Effector memory CD8-positive, alpha-beta T cell (primary cell): ENCODE measurements at regions not wholly inside any gene's neighbourhood (a gene's known extent, or its start where the extent isn't known, plus 50 kb on each side); places are given as distances from the start of the nearest gene placed in this dataset.
"Not testable (repeated sequence)": the region's sequence is repeated elsewhere in the genome, so short reads cannot be mapped to it uniquely, and the experiment has no call there.

Experiments
- ATAC-seq: fragments of 150-1000 bp; cut with Tn5 transposase; replicated peaks from 2 replicates; pipeline ENCODE4 v1.10.0; 2021; ENCODE audit warnings: mild to moderate bottlenecking, moderate library complexity
- DNase-seq, 3 experiments: peaks; one replicate each; pipeline ENCODE4 v3.0.0; 2021
- H3K27ac Mint-ChIP-seq, 2 donors: one replicate each; pipeline ENCODE4 v1.8.0; 2022; ENCODE audit warnings: mild to moderate bottlenecking in 2 of 2, mixed read lengths in 2 of 2, moderate library complexity in 2 of 2
- H3K27me3 Mint-ChIP-seq, 2 donors: one replicate each; pipeline ENCODE4 v1.8.0; 2022; ENCODE audit warnings: mixed read lengths in 2 of 2
- H3K36me3 Mint-ChIP-seq: one replicate; pipeline ENCODE4 v1.8.0; 2022; ENCODE audit warnings: mild to moderate bottlenecking, moderate library complexity, mixed read lengths; ENCODE audit not compliant: insufficient read depth
- H3K4me1 Mint-ChIP-seq, 2 donors: one replicate each; pipeline ENCODE4 v1.8.0; 2022; ENCODE audit warnings: low read depth in 2 of 2, mixed read lengths in 2 of 2
- H3K4me3 Mint-ChIP-seq, 2 donors: one replicate each; pipeline ENCODE4 v1.8.0; 2022; ENCODE audit warnings: mild to moderate bottlenecking in 2 of 2, mixed read lengths in 2 of 2, moderate library complexity in 2 of 2
- H3K9me3 Mint-ChIP-seq, 2 donors: one replicate each; pipeline ENCODE4 v1.8.0; 2022; ENCODE audit warnings: mixed read lengths in 2 of 2

- ATAC-seq (no peak), DNase-seq (no peak)
- H3K4me1 Mint-ChIP-seq: no peaks in the 10 kb centered on the region
- H3K27me3 Mint-ChIP-seq: no peaks in the 10 kb centered on the region
- H3K9me3 Mint-ChIP-seq: peaks cover 4 to 25% of the 10 kb centered on the region in 2 donors
- H3K36me3 Mint-ChIP-seq: no peaks in the 10 kb centered on the region
- no peak overlapping the region for H3K4me3 Mint-ChIP-seq
- H3K27ac Mint-ChIP-seq: no peak overlapping the region
Measured at GRCh38 chr9:108045851-108046250, 556.3 kb upstream of the KLF4 start.

GRCh38 chr9:108043585-108043984, 554.0 kb upstream of the KLF4 start:
- Mint-ChIP-seq H3K9me3 (peaks cover 4 to 15% of the 10 kb centered on the region in 2 donors), H3K36me3 (no peaks in the 10 kb centered on the region), H3K27me3 (no peaks in the 10 kb centered on the region), H3K27ac (no peak overlapping the region), H3K4me3 (no peak overlapping the region), H3K4me1 (no peaks in the 10 kb centered on the region)
- ATAC-seq (no peak), DNase-seq (no peak)

- Mint-ChIP-seq H3K4me1 (no peaks in the 10 kb centered on the region), H3K9me3 (peaks cover 6 to 8% of the 10 kb centered on the region in 2 donors), H3K36me3 (no peaks in the 10 kb centered on the region), H3K4me3 (no peak overlapping the region), H3K27ac (no peak overlapping the region), H3K27me3 (no peaks in the 10 kb centered on the region)
- no peak for ATAC-seq
- no peak for DNase-seq
Measured at GRCh38 chr9:108041551-108041950, 552.0 kb upstream of the KLF4 start.

GRCh38 chr9:108040783-108041182, 551.2 kb upstream of the KLF4 start:
- no peaks in the 10 kb centered on the region for H3K4me1 Mint-ChIP-seq
- H3K36me3 Mint-ChIP-seq: no peaks in the 10 kb centered on the region
- DNase-seq (no peak), ATAC-seq (no peak)
- no peak overlapping the region for H3K4me3 Mint-ChIP-seq
- no peaks in the 10 kb centered on the region for H3K27me3 Mint-ChIP-seq
- H3K9me3 Mint-ChIP-seq: peaks cover 6 to 8% of the 10 kb centered on the region in 2 donors
- H3K27ac Mint-ChIP-seq: no peak overlapping the region

GRCh38 chr9:108039493-108039892, 549.9 kb upstream of the KLF4 start:
- ATAC-seq: no peak
- peaks cover 7 to 8% of the 10 kb centered on the region in 2 donors for H3K9me3 Mint-ChIP-seq
- no peaks in the 10 kb centered on the region for H3K36me3 Mint-ChIP-seq
- no peaks in the 10 kb centered on the region for H3K4me1 Mint-ChIP-seq
- H3K27me3 Mint-ChIP-seq: no peaks in the 10 kb centered on the region
- no peak overlapping the region for H3K4me3 Mint-ChIP-seq
- no peak overlapping the region for H3K27ac Mint-ChIP-seq
- no peak for DNase-seq

- no peaks in the 10 kb centered on the region for H3K27me3 Mint-ChIP-seq
- ATAC-seq (no peak), DNase-seq (no peak)
- no peaks in the 10 kb centered on the region for H3K4me1 Mint-ChIP-seq
- no peaks in the 10 kb centered on the region for H3K36me3 Mint-ChIP-seq
- no peak overlapping the region for H3K4me3 Mint-ChIP-seq
- no peak overlapping the region for H3K27ac Mint-ChIP-seq
- peaks cover 8% of the 10 kb centered on the region in 2 donors for H3K9me3 Mint-ChIP-seq
Measured at GRCh38 chr9:108039012-108039411, 549.4 kb upstream of the KLF4 start.

- DNase-seq (no peak), ATAC-seq (no peak)
- Mint-ChIP-seq H3K4me1 (no peaks in the 10 kb centered on the region), H3K27me3 (no peaks in the 10 kb centered on the region), H3K27ac (no peak overlapping the region), H3K9me3 (peaks cover 7 to 13% of the 10 kb centered on the region in 2 donors), H3K4me3 (no peak overlapping the region), H3K36me3 (no peaks in the 10 kb centered on the region)
Measured at GRCh38 chr9:108035487-108035886, 545.9 kb upstream of the KLF4 start.

GRCh38 chr9:108033976-108034964, 544.7 kb upstream of the KLF4 start:
- Mint-ChIP-seq H3K27ac (no peak overlapping the region), H3K27me3 (no peaks in the 10 kb centered on the region), H3K36me3 (no peaks in the 10 kb centered on the region), H3K9me3 (peaks cover 14 to 15% of the 10 kb centered on the region in 2 donors), H3K4me3 (no peak overlapping the region), H3K4me1 (no peaks in the 10 kb centered on the region)
- no peak for DNase-seq
- ATAC-seq: no peak

GRCh38 chr9:108032079-108032478, 542.5 kb upstream of the KLF4 start:
- H3K36me3 Mint-ChIP-seq, DNase-seq, H3K27ac Mint-ChIP-seq, H3K4me3 Mint-ChIP-seq, H3K4me1 Mint-ChIP-seq, H3K27me3 Mint-ChIP-seq, ATAC-seq: not testable (repeated sequence)
- peaks cover 11 to 15% of the 10 kb centered on the region in 2 donors for H3K9me3 Mint-ChIP-seq

GRCh38 chr9:108031221-108031620, 541.7 kb upstream of the KLF4 start:
- H3K9me3 Mint-ChIP-seq: peaks cover 11 to 15% of the 10 kb centered on the region in 2 donors
- not testable (repeated sequence) for H3K4me3 Mint-ChIP-seq, H3K27me3 Mint-ChIP-seq, H3K36me3 Mint-ChIP-seq, ATAC-seq, DNase-seq, H3K4me1 Mint-ChIP-seq, H3K27ac Mint-ChIP-seq

GRCh38 chr9:108026718-108027117, 537.1 kb upstream of the KLF4 start:
- not testable (repeated sequence) for H3K27ac Mint-ChIP-seq, H3K4me3 Mint-ChIP-seq, H3K9me3 Mint-ChIP-seq, DNase-seq, H3K4me1 Mint-ChIP-seq, ATAC-seq, H3K36me3 Mint-ChIP-seq, H3K27me3 Mint-ChIP-seq

GRCh38 chr9:108024604-108025003, 535.0 kb upstream of the KLF4 start:
- no peak for DNase-seq
- peaks cover 3 to 11% of the 10 kb centered on the region in 2 donors for H3K9me3 Mint-ChIP-seq
- ATAC-seq: no peak
- H3K4me1 Mint-ChIP-seq: no peaks in the 10 kb centered on the region
- no peak overlapping the region for H3K4me3 Mint-ChIP-seq
- H3K36me3 Mint-ChIP-seq: no peaks in the 10 kb centered on the region
- H3K27me3 Mint-ChIP-seq: no peaks in the 10 kb centered on the region
- no peak overlapping the region for H3K27ac Mint-ChIP-seq

- Mint-ChIP-seq H3K4me1 (no peaks in the 10 kb centered on the region), H3K4me3 (no peak overlapping the region), H3K36me3 (no peaks in the 10 kb centered on the region), H3K27ac (no peak overlapping the region), H3K27me3 (no peaks in the 10 kb centered on the region), H3K9me3 (peaks cover 0 to 10% of the 10 kb centered on the region in 2 donors)
- ATAC-seq (no peak), DNase-seq (no peak)
Measured at GRCh38 chr9:108022246-108022935, 532.8 kb upstream of the KLF4 start.
